ENCODE measurements at regions not wholly inside any gene's neighbourhood (a gene's known extent, or its start where the extent isn't known, plus 50 kb on each side); places are given as distances from the start of the nearest gene placed in this dataset.
"Not testable (repeated sequence)": the region's sequence is repeated elsewhere in the genome, so short reads cannot be mapped to it uniquely, and the experiment has no call there.

GRCh38 chrX:98207947-98208346 is 1324.2 kb downstream of the RPA4 start:
- no peaks in the 10 kb centered on the region for H3K27me3 ChIP-seq (ENCODE audit: insufficient read depth, low read length)
- H3K27ac ChIP-seq (ENCODE audit: low read depth, low read length): no peak overlapping the region
- no peak for TF ChIP-seq CTCF (IDR thresholded peaks at IDR 0.05; ENCODE audit: extremely low read depth, low read depth, low read length)
- H3K4me1 ChIP-seq (ENCODE audit: insufficient read depth, low read length): no peaks in the 10 kb centered on the region
- no peaks in the 10 kb centered on the region for H3K9me3 ChIP-seq (ENCODE audit: low read depth, low read length)
- no peak overlapping the region for H2AFZ ChIP-seq (ENCODE audit: low read length)
- H3K36me3 ChIP-seq (ENCODE audit: insufficient read depth, low read length): no peaks in the 10 kb centered on the region
- H3K4me2 ChIP-seq (ENCODE audit: insufficient read depth, low read length): no peak overlapping the region
- DNase-seq (ENCODE audit: insufficient read length, low spot score, missing footprints): no peak
- no peaks in the 10 kb centered on the region for H3K79me2 ChIP-seq (ENCODE audit: insufficient read depth, low read length)
- no peak overlapping the region for H3K4me3 ChIP-seq (ENCODE audit: insufficient read depth, low read length)
- H4K20me1 ChIP-seq (ENCODE audit: insufficient read depth, low read length): no peaks in the 10 kb centered on the region

- no peaks in the 10 kb centered on the region for H3K4me1 ChIP-seq (ENCODE audit: insufficient read depth, low read length)
- TF ChIP-seq CTCF (IDR thresholded peaks at IDR 0.05; ENCODE audit: extremely low read depth, low read depth, low read length): no peak
- H3K36me3 ChIP-seq (ENCODE audit: insufficient read depth, low read length): no peaks in the 10 kb centered on the region
- H4K20me1 ChIP-seq (ENCODE audit: insufficient read depth, low read length): no peaks in the 10 kb centered on the region
- no peaks in the 10 kb centered on the region for H3K79me2 ChIP-seq (ENCODE audit: insufficient read depth, low read length)
- no peak overlapping the region for H3K4me3 ChIP-seq (ENCODE audit: insufficient read depth, low read length)
- no peak for DNase-seq (ENCODE audit: insufficient read length, low spot score, missing footprints)
- no peak overlapping the region for H3K27ac ChIP-seq (ENCODE audit: low read depth, low read length)
- H3K27me3 ChIP-seq (ENCODE audit: insufficient read depth, low read length): no peaks in the 10 kb centered on the region
- no peak overlapping the region for H2AFZ ChIP-seq (ENCODE audit: low read length)
- no peak overlapping the region for H3K4me2 ChIP-seq (ENCODE audit: insufficient read depth, low read length)
- H3K9me3 ChIP-seq (ENCODE audit: low read depth, low read length): no peaks in the 10 kb centered on the region
These were observed 1347.3 kb downstream of the RPA4 start for GRCh38 chrX:98231003-98231402.

GRCh38 chrX:98240061-98240460 is 1356.4 kb downstream of the RPA4 start:
- not testable (repeated sequence) for H3K27me3 ChIP-seq (ENCODE audit: insufficient read depth, low read length); H4K20me1 ChIP-seq (ENCODE audit: insufficient read depth, low read length); H3K4me2 ChIP-seq (ENCODE audit: insufficient read depth, low read length); H3K79me2 ChIP-seq (ENCODE audit: insufficient read depth, low read length); H3K4me3 ChIP-seq (ENCODE audit: insufficient read depth, low read length); H2AFZ ChIP-seq (ENCODE audit: low read length); H3K27ac ChIP-seq (ENCODE audit: low read depth, low read length); H3K9me3 ChIP-seq (ENCODE audit: low read depth, low read length); H3K36me3 ChIP-seq (ENCODE audit: insufficient read depth, low read length); H3K4me1 ChIP-seq (ENCODE audit: insufficient read depth, low read length); DNase-seq (ENCODE audit: insufficient read length, low spot score, missing footprints)

GRCh38 chrX:98263135-98263534 is 1379.4 kb downstream of the RPA4 start:
- Histone ChIP-seq H2AFZ (ENCODE audit: low read length) (no peak overlapping the region), H3K27ac (ENCODE audit: low read depth, low read length) (no peak overlapping the region), H4K20me1 (ENCODE audit: insufficient read depth, low read length) (no peaks in the 10 kb centered on the region), H3K9me3 (ENCODE audit: low read depth, low read length) (no peaks in the 10 kb centered on the region), H3K4me2 (ENCODE audit: insufficient read depth, low read length) (no peak overlapping the region), H3K36me3 (ENCODE audit: insufficient read depth, low read length) (no peaks in the 10 kb centered on the region), H3K79me2 (ENCODE audit: insufficient read depth, low read length) (no peaks in the 10 kb centered on the region), H3K27me3 (ENCODE audit: insufficient read depth, low read length) (no peaks in the 10 kb centered on the region), H3K4me1 (ENCODE audit: insufficient read depth, low read length) (no peaks in the 10 kb centered on the region), H3K4me3 (ENCODE audit: insufficient read depth, low read length) (no peak overlapping the region)
- TF ChIP-seq CTCF (IDR thresholded peaks at IDR 0.05; ENCODE audit: extremely low read depth, low read depth, low read length): no peak
- no peak for DNase-seq (ENCODE audit: insufficient read length, low spot score, missing footprints)

- Histone ChIP-seq H3K27ac (ENCODE audit: low read depth, low read length) (no peak overlapping the region), H3K27me3 (ENCODE audit: insufficient read depth, low read length) (no peaks in the 10 kb centered on the region), H3K4me2 (ENCODE audit: insufficient read depth, low read length) (no peak overlapping the region), H3K36me3 (ENCODE audit: insufficient read depth, low read length) (no peaks in the 10 kb centered on the region), H3K9me3 (ENCODE audit: low read depth, low read length) (no peaks in the 10 kb centered on the region), H4K20me1 (ENCODE audit: insufficient read depth, low read length) (no peaks in the 10 kb centered on the region), H3K4me3 (ENCODE audit: insufficient read depth, low read length) (no peak overlapping the region), H2AFZ (ENCODE audit: low read length) (no peak overlapping the region), H3K4me1 (ENCODE audit: insufficient read depth, low read length) (no peaks in the 10 kb centered on the region), H3K79me2 (ENCODE audit: insufficient read depth, low read length) (no peaks in the 10 kb centered on the region)
- no peak for TF ChIP-seq CTCF (IDR thresholded peaks at IDR 0.05; ENCODE audit: extremely low read depth, low read depth, low read length)
- DNase-seq (ENCODE audit: insufficient read length, low spot score, missing footprints): no peak
These were observed 1406.0 kb downstream of the RPA4 start for GRCh38 chrX:98289726-98290125.

Measured in osteoblast (primary cell).